HepG2 (cell line): ENCODE measurements at regions not wholly inside any gene's neighbourhood (a gene's known extent, or its start where the extent isn't known, plus 50 kb on each side); places are given as distances from the start of the nearest gene placed in this dataset.

Experiments
- FUBP1 ChIP-seq: sonication (generic); formaldehyde crosslinking; IDR thresholded peaks from 2 replicates; pipeline ENCODE4 v1.5.1; 2020; ENCODE audit warnings: missing genetic modification reagents, mild to moderate bottlenecking, borderline replicate concordance
- JUN ChIP-seq: sonication (generic); formaldehyde crosslinking; IDR thresholded peaks from 2 replicates; pipeline ENCODE4 v1.4.0; 2020; ENCODE audit warnings: mild to moderate bottlenecking, missing genetic modification reagents
- KDM5B ChIP-seq: sonication (generic); formaldehyde crosslinking; IDR thresholded peaks from 2 replicates; pipeline ENCODE4 v1.4.0; 2020; ENCODE audit warnings: missing genetic modification reagents, mild to moderate bottlenecking, borderline replicate concordance
- POGK ChIP-seq: sonication (generic); formaldehyde crosslinking; conservative IDR thresholded peaks from 2 replicates; pipeline ENCODE4 v1.8.0; 2022; ENCODE audit warnings: mild to moderate bottlenecking, moderate library complexity, missing genetic modification reagents
- ZBTB14 ChIP-seq: sonication (generic); formaldehyde crosslinking; IDR thresholded peaks from 2 replicates; pipeline ENCODE4 v1.4.0; 2020; ENCODE audit warnings: missing genetic modification reagents
- ZKSCAN8 ChIP-seq: IDR thresholded peaks from 2 replicates; pipeline ENCODE4 v1.6.1; 2016; ENCODE audit warnings: borderline replicate concordance, missing genetic modification reagents, missing compliant biosample characterization
- ZNF501 ChIP-seq: sonication (generic); formaldehyde crosslinking; IDR thresholded peaks from 2 replicates; pipeline ENCODE4 v1.5.1; 2020; ENCODE audit warnings: mild to moderate bottlenecking, moderate library complexity, missing genetic modification reagents
- TF ChIP-seq, protein P1 (sequence below), 2 experiments: fragments of 450-650 bp in 1 of 2; sonication (generic) in 1 of 2; formaldehyde crosslinking in 1 of 2; IDR thresholded peaks; 2 replicates each; pipeline versions ENCODE4 v1.6.1 to v1.8.0; 2016 to 2022; ENCODE audit warnings: antibody characterized with exemption in 1 of 2, mild to moderate bottlenecking in 1 of 2, missing genetic modification reagents in 1 of 2
- TF ChIP-seq, protein P2 (sequence below): sonication (generic); formaldehyde crosslinking; conservative IDR thresholded peaks from 2 replicates; pipeline ENCODE4 v1.4.0; 2020; ENCODE audit warnings: missing genetic modification reagents

DNA sequence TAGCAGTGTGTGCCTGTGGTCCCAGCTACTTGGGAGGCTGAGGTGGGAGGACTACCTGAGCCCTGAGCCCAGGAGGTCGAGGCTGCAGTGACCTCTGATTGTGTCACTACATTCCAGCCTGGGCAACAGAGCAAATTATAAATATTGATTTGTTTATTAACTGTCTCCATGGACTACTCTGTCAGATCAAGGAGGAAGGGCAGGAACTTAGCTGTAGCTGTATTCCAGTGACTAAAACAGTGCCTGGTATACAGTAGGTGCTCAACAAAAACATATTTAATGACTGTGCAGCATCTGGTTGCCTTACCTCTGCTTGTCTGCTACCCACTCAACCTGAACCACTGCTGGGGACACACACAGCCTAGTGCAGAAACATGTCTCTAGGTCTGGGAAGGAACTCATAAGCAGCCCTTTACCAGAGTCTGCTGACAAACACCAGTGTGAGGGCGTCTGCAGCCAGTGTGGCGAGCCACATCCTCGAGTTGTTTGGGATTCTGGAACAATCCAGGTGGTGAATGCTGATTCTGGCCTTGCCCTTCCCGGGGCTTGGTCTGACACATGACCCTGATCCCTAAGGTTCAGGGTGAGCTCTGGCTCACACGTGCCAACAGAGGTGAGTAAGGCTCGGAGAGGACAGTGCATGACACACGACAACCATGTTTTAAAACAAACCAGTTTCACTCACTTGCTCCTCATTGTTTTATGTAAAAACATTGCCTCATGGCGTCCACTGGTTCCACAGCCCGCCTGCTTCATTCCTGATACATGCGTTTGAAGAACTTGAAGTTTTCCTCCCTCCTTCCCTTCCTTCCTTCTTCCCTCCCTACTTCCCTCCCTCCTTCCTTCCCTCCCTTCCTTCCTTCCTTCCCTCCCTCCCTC is 117.9 kb upstream of the ZNF217 start (continued):
- TF ChIP-seq FUBP1 (CRISPR knock-in tag): peak; percentile 40; the same call in 1 of the 2 replicates
- peak; percentile 84 for TF ChIP-seq KDM5B (CRISPR knock-in tag)
- TF ChIP-seq ZNF501 (CRISPR knock-in tag): peak; percentile 53; the same call in 1 of the 2 replicates
- no peak; the same call in 1 of the 2 replicates for TF ChIP-seq POGK (CRISPR knock-in tag)
- TF ChIP-seq, protein P1, sequence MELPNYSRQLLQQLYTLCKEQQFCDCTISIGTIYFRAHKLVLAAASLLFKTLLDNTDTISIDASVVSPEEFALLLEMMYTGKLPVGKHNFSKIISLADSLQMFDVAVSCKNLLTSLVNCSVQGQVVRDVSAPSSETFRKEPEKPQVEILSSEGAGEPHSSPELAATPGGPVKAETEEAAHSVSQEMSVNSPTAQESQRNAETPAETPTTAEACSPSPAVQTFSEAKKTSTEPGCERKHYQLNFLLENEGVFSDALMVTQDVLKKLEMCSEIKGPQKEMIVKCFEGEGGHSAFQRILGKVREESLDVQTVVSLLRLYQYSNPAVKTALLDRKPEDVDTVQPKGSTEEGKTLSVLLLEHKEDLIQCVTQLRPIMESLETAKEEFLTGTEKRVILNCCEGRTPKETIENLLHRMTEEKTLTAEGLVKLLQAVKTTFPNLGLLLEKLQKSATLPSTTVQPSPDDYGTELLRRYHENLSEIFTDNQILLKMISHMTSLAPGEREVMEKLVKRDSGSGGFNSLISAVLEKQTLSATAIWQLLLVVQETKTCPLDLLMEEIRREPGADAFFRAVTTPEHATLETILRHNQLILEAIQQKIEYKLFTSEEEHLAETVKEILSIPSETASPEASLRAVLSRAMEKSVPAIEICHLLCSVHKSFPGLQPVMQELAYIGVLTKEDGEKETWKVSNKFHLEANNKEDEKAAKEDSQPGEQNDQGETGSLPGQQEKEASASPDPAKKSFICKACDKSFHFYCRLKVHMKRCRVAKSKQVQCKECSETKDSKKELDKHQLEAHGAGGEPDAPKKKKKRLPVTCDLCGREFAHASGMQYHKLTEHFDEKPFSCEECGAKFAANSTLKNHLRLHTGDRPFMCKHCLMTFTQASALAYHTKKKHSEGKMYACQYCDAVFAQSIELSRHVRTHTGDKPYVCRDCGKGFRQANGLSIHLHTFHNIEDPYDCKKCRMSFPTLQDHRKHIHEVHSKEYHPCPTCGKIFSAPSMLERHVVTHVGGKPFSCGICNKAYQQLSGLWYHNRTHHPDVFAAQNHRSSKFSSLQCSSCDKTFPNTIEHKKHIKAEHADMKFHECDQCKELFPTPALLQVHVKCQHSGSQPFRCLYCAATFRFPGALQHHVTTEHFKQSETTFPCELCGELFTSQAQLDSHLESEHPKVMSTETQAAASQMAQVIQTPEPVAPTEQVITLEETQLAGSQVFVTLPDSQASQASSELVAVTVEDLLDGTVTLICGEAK (IDR thresholded peaks at IDR 0.05): no peak
- TF ChIP-seq, protein P1 (CRISPR knock-in tag; IDR thresholded peaks at IDR 0.05): no peak; the same call in 1 of the 2 replicates
- TF ChIP-seq ZKSCAN8 (CRISPR knock-in tag): peak; percentile 100
- TF ChIP-seq JUN (CRISPR knock-in tag): peak; percentile 36; the same call in 1 of the 2 replicates
- TF ChIP-seq, protein P2, sequence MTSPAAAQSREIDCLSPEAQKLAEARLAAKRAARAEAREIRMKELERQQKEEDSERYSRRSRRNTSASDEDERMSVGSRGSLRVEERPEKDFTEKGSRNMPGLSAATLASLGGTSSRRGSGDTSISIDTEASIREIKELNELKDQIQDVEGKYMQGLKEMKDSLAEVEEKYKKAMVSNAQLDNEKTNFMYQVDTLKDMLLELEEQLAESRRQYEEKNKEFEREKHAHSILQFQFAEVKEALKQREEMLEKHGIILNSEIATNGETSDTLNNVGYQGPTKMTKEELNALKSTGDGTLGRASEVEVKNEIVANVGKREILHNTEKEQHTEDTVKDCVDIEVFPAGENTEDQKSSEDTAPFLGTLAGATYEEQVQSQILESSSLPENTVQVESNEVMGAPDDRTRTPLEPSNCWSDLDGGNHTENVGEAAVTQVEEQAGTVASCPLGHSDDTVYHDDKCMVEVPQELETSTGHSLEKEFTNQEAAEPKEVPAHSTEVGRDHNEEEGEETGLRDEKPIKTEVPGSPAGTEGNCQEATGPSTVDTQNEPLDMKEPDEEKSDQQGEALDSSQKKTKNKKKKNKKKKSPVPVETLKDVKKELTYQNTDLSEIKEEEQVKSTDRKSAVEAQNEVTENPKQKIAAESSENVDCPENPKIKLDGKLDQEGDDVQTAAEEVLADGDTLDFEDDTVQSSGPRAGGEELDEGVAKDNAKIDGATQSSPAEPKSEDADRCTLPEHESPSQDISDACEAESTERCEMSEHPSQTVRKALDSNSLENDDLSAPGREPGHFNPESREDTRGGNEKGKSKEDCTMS (CRISPR knock-in tag): no peak
- TF ChIP-seq ZBTB14 (CRISPR knock-in tag): no peak
